ENCODE measurements at regions not wholly inside any gene's neighbourhood (a gene's known extent, or its start where the extent isn't known, plus 50 kb on each side); places are given as distances from the start of the nearest gene placed in this dataset.

- TF ChIP-seq CTCF (IDR thresholded peaks at IDR 0.05; ENCODE audit: insufficient read depth, low read length, missing control alignments), result no peak
- H3K4me3 ChIP-seq (ENCODE audit: low read depth, low read length), result no peak overlapping the region
- ChIA-PET CTCF (no interaction called here), POLR2A (no interaction called here)
- DNase-seq (ENCODE audit: low read depth, low spot score), result no peak
These were observed 233.0 kb upstream of the MAF start for GRCh38 chr16:79833559-79833958.

GRCh38 chr16:79826732-79827475 lies 226.4 kb upstream of the MAF start:
- no peak overlapping the region for H3K4me3 ChIP-seq (ENCODE audit: low read depth, low read length)
- no peak for TF ChIP-seq CTCF (IDR thresholded peaks at IDR 0.05; ENCODE audit: insufficient read depth, low read length, missing control alignments)
- CTCF ChIA-PET, result no interaction called here
- POLR2A ChIA-PET, result no interaction called here
- no peak for DNase-seq (ENCODE audit: low read depth, low spot score)

DNA sequence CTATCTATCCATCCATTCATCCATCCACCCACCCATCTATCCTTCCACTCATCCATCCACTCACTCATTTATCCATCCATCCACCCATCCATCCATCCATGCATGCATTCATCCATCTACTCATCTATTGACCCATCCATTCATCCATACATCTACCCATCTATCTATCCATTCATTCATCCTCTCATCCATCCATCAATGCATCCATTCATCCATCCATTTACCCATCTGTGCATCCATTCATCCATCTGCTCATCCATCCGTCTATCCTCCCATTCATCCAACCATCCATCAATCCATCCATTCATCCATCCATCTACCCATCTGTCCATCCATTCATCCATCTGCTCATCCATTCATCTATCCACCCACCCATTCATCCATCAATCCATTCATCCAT lies 224.5 kb upstream of the MAF start:
- CTCF ChIA-PET, result no interaction called here
- no peak for DNase-seq (ENCODE audit: low read depth, low spot score)
- H3K4me3 ChIP-seq (ENCODE audit: low read depth, low read length), result no peak overlapping the region
- POLR2A ChIA-PET, result no interaction called here
- TF ChIP-seq CTCF (IDR thresholded peaks at IDR 0.05; ENCODE audit: insufficient read depth, low read length, missing control alignments), result no peak

DNA sequence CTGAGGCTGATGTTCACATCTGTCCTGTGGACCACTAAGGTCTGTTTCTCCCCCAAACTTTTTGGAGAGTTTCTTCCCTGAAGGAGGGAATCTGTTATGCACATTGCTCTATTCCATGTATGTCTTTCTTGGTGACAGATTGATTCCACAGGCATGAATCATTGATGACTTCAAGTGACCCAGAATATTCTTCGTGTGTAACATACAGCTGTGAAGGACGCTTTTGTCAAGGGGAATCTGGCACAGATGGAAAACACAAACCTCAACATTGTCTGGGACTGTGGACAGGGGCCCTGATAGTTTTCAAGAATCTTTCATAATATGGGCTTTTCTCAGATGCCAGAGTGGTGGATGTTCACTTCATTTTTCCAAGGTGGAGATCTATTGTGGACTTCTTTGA lies 223.1 kb upstream of the MAF start:
- CTCF ChIA-PET, result no interaction called here
- TF ChIP-seq CTCF (IDR thresholded peaks at IDR 0.05; ENCODE audit: insufficient read depth, low read length, missing control alignments), result no peak
- no peak overlapping the region for H3K4me3 ChIP-seq (ENCODE audit: low read depth, low read length)
- DNase-seq (ENCODE audit: low read depth, low spot score), result no peak
- POLR2A ChIA-PET, result no interaction called here

- H3K4me3 ChIP-seq (ENCODE audit: low read depth, low read length), result no peak overlapping the region
- no peak for DNase-seq (ENCODE audit: low read depth, low spot score)
- ChIA-PET CTCF (no interaction called here), POLR2A (no interaction called here)
- no peak for TF ChIP-seq CTCF (IDR thresholded peaks at IDR 0.05; ENCODE audit: insufficient read depth, low read length, missing control alignments)
These were observed 221.4 kb upstream of the MAF start for GRCh38 chr16:79821911-79822310.

DNA sequence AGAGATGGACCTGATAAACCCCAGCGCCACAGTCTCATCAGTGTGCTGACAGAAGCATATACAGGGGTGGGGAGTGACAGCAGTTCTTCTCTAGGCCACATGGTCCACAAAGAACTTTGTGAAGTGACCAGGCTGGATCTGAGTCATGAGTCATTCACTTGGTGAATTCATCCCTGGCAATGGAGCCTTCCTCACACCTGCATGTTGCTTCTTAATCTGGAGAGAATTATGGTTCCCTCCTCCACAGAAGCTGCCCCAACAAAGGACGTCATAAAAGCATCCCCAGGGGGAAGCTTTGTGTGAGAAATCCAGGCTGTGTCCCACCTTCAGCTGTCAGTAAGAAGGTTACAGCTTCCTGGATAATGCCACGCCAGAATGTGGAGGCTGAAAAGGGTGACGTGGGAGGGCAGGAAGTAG lies 215.6 kb upstream of the MAF start:
- ChIA-PET POLR2A (no interaction called here), CTCF (no interaction called here)
- no peak overlapping the region for H3K4me3 ChIP-seq (ENCODE audit: low read depth, low read length)
- DNase-seq (ENCODE audit: low read depth, low spot score), result no peak
- TF ChIP-seq CTCF (IDR thresholded peaks at IDR 0.05; ENCODE audit: insufficient read depth, low read length, missing control alignments), result no peak

All from AG04449 (cell line).